ENCODE measurements at regions not wholly inside any gene's neighbourhood (a gene's known extent, or its start where the extent isn't known, plus 50 kb on each side); places are given as distances from the start of the nearest gene placed in this dataset.

- TF ChIP-seq EP300 (IDR thresholded peaks at IDR 0.05) (no peak), CTCF (IDR thresholded peaks at IDR 0.05) (no peak), POLR2A (IDR thresholded peaks at IDR 0.05) (no peak)
Observed at GRCh38 chrX:65971151-65971550, 68.7 kb downstream of the VSIG4 start.

Measured in tibial nerve (tissue), 4 donors.